Ovary (tissue), 7 donors: ENCODE measurements at regions not wholly inside any gene's neighbourhood (a gene's known extent, or its start where the extent isn't known, plus 50 kb on each side); places are given as distances from the start of the nearest gene placed in this dataset.

Experiments used
- DNase-seq, 5 donors: peaks; one replicate each; pipeline ENCODE4 v3.0.0-alpha.2; 2019 to 2020
- H3K27ac ChIP-seq, 2 donors: fragments of 200-600 bp; one replicate each; pipeline versions ENCODE4 v1.5.1 to v1.8.0; 2019 to 2022
- H3K27me3 ChIP-seq: fragments of 200-600 bp; one replicate; pipeline ENCODE4 v1.8.0; 2022
- H3K36me3 ChIP-seq: fragments of 200-600 bp; sonication (generic); one replicate; pipeline ENCODE4 v1.5.1; 2019
- H3K4me1 ChIP-seq: one replicate; pipeline ENCODE4 v1.8.1; 2013; ENCODE audit warnings: mild to moderate bottlenecking, moderate library complexity; ENCODE audit not compliant: insufficient read depth
- H3K4me3 ChIP-seq: fragments of 200-600 bp; sonication (generic); one replicate; pipeline ENCODE4 v1.5.1; 2017
- H3K9me3 ChIP-seq, 2 donors: fragments of 200-600 bp in 1 of 2; sonication (generic) in 1 of 2; one replicate each; pipeline versions ENCODE4 v1.5.1 to v1.8.1; 2013 to 2019; ENCODE audit warnings: mild to moderate bottlenecking in 1 of 2, moderate library complexity in 1 of 2
- EP300 ChIP-seq: sonication (generic); formaldehyde crosslinking; IDR thresholded peaks from one replicate; pipeline ENCODE4 v1.6.1; 2017; ENCODE audit warnings: antibody characterized with exemption
- POLR2A ChIP-seq: fragments of 450-650 bp; IDR thresholded peaks from one replicate; pipeline ENCODE4 v1.6.1; 2017; ENCODE audit warnings: antibody characterized with exemption, mild to moderate bottlenecking, moderate library complexity
- WGBS, 3 donors: extraction: QIAGEN DNeasy Blood & Tissue Kit in 1 of 3; methylation state at CpG; one replicate each; pipeline versions ENCODE4 v1.1.5 to v1.1.7; 2013 to 2017; 5-methylcytosine and 5-hydroxymethylcytosine counted together
- intact Hi-C, 4 donors: fragments of 100-400 bp; cut with DNase I; formaldehyde crosslinking; loops; one replicate each; pipeline versions ENCODE4 v1.11.0 to v1.15.1; 2022 to 2023
- TF ChIP-seq, protein P1 (sequence below), 3 donors: fragments of 450-650 bp in 2 of 3; fragments of 200-600 bp in 1 of 3; IDR thresholded peaks; one replicate each; pipeline versions ENCODE4 v1.5.1 to v1.8.0; 2016 to 2022; ENCODE audit warnings: antibody characterized with exemption in 3 of 3, mild to moderate bottlenecking in 1 of 3
- donor health status: DM: no; HTN: no; CAD: no; lungs with moderate emphysema.
- donor health status: DM: no; HTN: no; CAD: no.
- donor health status: Bipolar disorder and iron deficiency.
- donor health status: DM: no; HTN: no; CAD: no.
- donor health status: DM: yes; HTN: yes; CAD: no.

DNA sequence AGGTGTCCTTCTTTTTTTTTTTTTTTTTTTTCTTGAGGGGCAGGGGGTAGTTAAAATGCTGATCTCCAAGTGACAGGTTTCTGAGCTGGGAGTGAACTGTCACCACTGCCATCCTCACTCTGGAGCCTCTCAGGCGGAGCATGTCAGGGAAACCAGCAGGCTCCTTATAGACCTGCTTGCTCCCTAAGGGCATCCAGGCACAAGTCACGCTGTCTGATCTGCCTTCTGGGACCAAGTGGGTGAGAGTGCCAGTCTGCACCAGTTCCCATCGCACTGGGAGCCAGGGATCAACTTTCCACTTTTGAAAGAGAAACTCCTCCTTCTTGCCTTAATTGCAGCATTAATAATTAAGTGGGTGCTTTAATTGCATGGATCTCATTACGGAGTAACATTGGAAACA, 537.9 kb upstream of the CADM1 start:
- H3K27me3 ChIP-seq, result no peaks in the 10 kb centered on the region
- intact Hi-C loops, result no loop called here
- TF ChIP-seq, protein P1, sequence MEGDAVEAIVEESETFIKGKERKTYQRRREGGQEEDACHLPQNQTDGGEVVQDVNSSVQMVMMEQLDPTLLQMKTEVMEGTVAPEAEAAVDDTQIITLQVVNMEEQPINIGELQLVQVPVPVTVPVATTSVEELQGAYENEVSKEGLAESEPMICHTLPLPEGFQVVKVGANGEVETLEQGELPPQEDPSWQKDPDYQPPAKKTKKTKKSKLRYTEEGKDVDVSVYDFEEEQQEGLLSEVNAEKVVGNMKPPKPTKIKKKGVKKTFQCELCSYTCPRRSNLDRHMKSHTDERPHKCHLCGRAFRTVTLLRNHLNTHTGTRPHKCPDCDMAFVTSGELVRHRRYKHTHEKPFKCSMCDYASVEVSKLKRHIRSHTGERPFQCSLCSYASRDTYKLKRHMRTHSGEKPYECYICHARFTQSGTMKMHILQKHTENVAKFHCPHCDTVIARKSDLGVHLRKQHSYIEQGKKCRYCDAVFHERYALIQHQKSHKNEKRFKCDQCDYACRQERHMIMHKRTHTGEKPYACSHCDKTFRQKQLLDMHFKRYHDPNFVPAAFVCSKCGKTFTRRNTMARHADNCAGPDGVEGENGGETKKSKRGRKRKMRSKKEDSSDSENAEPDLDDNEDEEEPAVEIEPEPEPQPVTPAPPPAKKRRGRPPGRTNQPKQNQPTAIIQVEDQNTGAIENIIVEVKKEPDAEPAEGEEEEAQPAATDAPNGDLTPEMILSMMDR (IDR thresholded peaks at IDR 0.05), result no peak
- TF ChIP-seq POLR2A, result no peak
- no peak for TF ChIP-seq EP300
- H3K36me3 ChIP-seq, result no peaks in the 10 kb centered on the region
- H3K27ac ChIP-seq, result no peak overlapping the region
- WGBS, 3 donors, result 84 to 90% (median 90%) methylated on average over 4 of the region's 4 CpGs
- no peak for DNase-seq
- no peaks in the 10 kb centered on the region for H3K9me3 ChIP-seq
- no peak overlapping the region for H3K4me3 ChIP-seq
- H3K4me1 ChIP-seq, result no peaks in the 10 kb centered on the region

DNA sequence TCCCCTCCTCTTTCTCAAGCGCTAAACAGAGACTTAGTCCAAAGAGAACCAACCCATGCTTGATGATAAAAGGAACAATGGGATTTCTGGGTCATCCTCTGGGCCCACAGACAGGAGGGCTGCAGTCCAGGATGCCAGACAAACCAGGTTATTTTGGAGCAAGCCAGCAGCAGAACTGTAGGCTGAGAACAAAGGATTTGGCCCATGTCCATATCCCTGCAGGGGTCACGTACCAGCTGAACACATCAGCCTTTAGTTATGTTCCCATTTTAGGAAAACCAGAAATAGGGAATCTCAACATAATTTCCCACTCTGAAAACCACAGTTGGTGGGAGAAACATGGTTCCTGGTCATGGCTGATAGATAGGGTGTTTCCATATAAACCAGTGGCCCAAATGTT, 533.6 kb upstream of the CADM1 start:
- Histone ChIP-seq H3K27me3 (no peaks in the 10 kb centered on the region), H3K27ac (no peak overlapping the region), H3K9me3 (no peaks in the 10 kb centered on the region), H3K4me1 (no peaks in the 10 kb centered on the region), H3K4me3 (no peak overlapping the region), H3K36me3 (no peaks in the 10 kb centered on the region)
- no peak for DNase-seq
- TF ChIP-seq EP300 (no peak), POLR2A (no peak)
- TF ChIP-seq, protein P1 (IDR thresholded peaks at IDR 0.05), result no peak
- WGBS, 3 donors, result 70 to 82% (median 77%) methylated on average over 2 of the region's 2 CpGs
- intact Hi-C loops, result no loop called here

DNA sequence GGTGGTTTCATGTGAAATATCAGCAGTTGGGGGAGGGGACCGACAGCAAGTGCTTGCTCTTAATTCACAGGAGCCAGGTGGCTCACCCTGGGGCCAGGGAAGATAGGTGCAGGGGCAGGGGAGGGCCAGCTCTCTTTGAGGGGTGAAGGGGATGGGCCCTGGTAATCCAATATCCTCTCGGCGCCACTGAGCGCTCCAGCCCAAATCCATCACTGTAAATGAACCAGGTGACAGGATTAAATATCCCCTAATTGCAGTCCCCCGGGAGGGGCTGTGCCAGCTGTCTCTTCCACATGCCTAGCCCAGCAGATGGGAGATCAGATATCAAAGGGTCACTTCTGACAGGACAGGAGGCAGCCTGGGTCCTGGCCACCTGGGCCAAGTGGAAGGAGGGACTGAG, 531.8 kb upstream of the CADM1 start:
- Histone ChIP-seq H3K4me1 (no peaks in the 10 kb centered on the region), H3K27ac (no peak overlapping the region), H3K36me3 (no peaks in the 10 kb centered on the region), H3K9me3 (no peaks in the 10 kb centered on the region), H3K27me3 (no peaks in the 10 kb centered on the region), H3K4me3 (no peak overlapping the region)
- intact Hi-C loops, result loop anchor here in 1 of 4 donors (1.0 kb wide), 1 partner anchor 75 kb away; no protein-coding TSS in a partner anchor
- WGBS, 3 donors, result 44 to 52% (median 45%) methylated on average over 5 of the region's 5 CpGs
- TF ChIP-seq POLR2A (no peak), EP300 (no peak)
- TF ChIP-seq, protein P1 (IDR thresholded peaks at IDR 0.05), result no peak
- no peak for DNase-seq

DNA sequence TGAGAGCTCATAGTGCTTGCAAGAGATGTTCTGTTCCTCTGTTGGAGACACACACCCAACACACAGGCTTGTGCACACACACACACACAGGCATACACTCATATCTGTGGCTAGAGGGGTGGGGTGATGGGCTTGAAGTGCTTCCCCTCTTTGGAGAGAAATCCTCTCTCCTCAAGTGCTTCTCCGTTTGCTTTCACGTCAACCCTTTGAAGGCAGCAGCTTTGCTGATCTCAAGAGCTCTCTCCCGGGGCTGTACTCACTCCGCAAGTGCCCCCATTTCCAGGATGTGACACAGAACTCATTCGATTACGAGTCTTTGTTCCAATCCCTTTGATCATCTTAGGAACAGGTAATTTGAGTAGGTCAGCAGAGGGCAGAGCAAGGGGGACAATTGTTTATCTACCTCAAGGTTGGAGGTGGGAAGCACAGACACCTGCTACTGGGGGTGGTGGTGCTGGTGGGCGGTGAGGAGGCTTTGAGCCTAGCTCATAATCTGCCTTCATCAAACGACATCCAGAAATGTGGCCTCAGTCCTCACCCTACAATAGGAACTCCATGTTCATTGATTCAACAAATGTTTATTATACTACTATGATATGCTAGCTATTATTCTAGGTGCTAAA, 529.8 kb upstream of the CADM1 start:
- intact Hi-C loops, result no loop called here
- no peaks in the 10 kb centered on the region for H3K4me1 ChIP-seq
- DNase-seq, result no peak
- WGBS, 3 donors, result 35 to 49% (median 41%) methylated on average over 8 of the region's 8 CpGs
- H3K27ac ChIP-seq, result no peak overlapping the region
- no peaks in the 10 kb centered on the region for H3K9me3 ChIP-seq
- no peaks in the 10 kb centered on the region for H3K36me3 ChIP-seq
- H3K4me3 ChIP-seq, result no peak overlapping the region
- TF ChIP-seq EP300 (no peak), POLR2A (no peak)
- TF ChIP-seq, protein P1 (IDR thresholded peaks at IDR 0.05), result no peak
- no peaks in the 10 kb centered on the region for H3K27me3 ChIP-seq
